Left lung (tissue), 4 donors: ENCODE measurements at regions not wholly inside any gene's neighbourhood (a gene's known extent, or its start where the extent isn't known, plus 50 kb on each side); places are given as distances from the start of the nearest gene placed in this dataset.

Experiments
- ATAC-seq: fragments of 200-7000 bp; cut with Tn5 transposase; one replicate; pipeline ENCODE4 v1.9.1; 2020; ENCODE audit warnings: moderate library complexity
- DNase-seq, 4 donors: peaks; one replicate each; pipeline ENCODE4 v3.0.0-alpha.2; 2013 to 2020
- H3K27ac ChIP-seq, 2 donors: fragments of 200-600 bp; sonication (generic) in 1 of 2; one replicate each; pipeline versions ENCODE4 v1.5.0 to v1.8.0; 2020 to 2021
- H3K27me3 ChIP-seq, 2 donors: fragments of 200-600 bp; sonication (generic) in 1 of 2; one replicate each; pipeline versions ENCODE4 v1.5.0 to v1.8.0; 2020 to 2021
- H3K36me3 ChIP-seq, 2 donors: fragments of 200-600 bp; sonication (generic) in 1 of 2; one replicate each; pipeline versions ENCODE4 v1.5.0 to v1.8.0; 2020 to 2021
- H3K4me1 ChIP-seq, 2 donors: fragments of 200-600 bp; one replicate each; pipeline ENCODE4 v1.8.0; 2021
- H3K4me3 ChIP-seq, 2 donors: fragments of 200-600 bp; sonication (generic) in 1 of 2; one replicate each; pipeline versions ENCODE4 v1.5.0 to v1.8.0; 2020 to 2021; ENCODE audit warnings: mild to moderate bottlenecking in 1 of 2
- H3K9me3 ChIP-seq, 2 donors: fragments of 200-600 bp; sonication (generic) in 1 of 2; one replicate each; pipeline versions ENCODE4 v1.5.0 to v1.8.0; 2020 to 2021
- CTCF ChIP-seq, 2 donors: fragments of 200-600 bp; sonication (generic) in 1 of 2; IDR thresholded peaks; one replicate each; pipeline versions ENCODE4 v1.5.0 to v1.8.0; 2021; ENCODE audit warnings: antibody characterized with exemption in 2 of 2
- intact Hi-C, 2 donors: fragments of 100-400 bp; cut with DNase I; formaldehyde crosslinking; loops; one replicate each; pipeline versions ENCODE4 v1.11.2 to v1.14.2; 2022
- donor health status: DM: no; HTN: yes; CAD: no.
- donor health status: DM: no; HTN: no; CAD: no.

- no peak for DNase-seq
Measured at GRCh38 chr2:58635801-58636375, 394.8 kb upstream of the FANCL start.

GRCh38 chr2:58634653-58635370 is 393.7 kb upstream of the FANCL start:
- ATAC-seq (no peak), DNase-seq (no peak)
- no peaks in the 10 kb centered on the region for H3K9me3 ChIP-seq
- H3K27me3 ChIP-seq = no peaks in the 10 kb centered on the region
- intact Hi-C loops = no loop called here
- H3K27ac ChIP-seq = no peak overlapping the region
- no peaks in the 10 kb centered on the region for H3K36me3 ChIP-seq
- no peak for TF ChIP-seq CTCF (IDR thresholded peaks at IDR 0.05)
- no peaks in the 10 kb centered on the region for H3K4me1 ChIP-seq
- H3K4me3 ChIP-seq = no peak overlapping the region

More at GRCh38 chr2:58635801-58636375, 394.8 kb upstream of the FANCL start:
- Histone ChIP-seq H3K4me1 (no peaks in the 10 kb centered on the region), H3K27me3 (no peaks in the 10 kb centered on the region), H3K27ac (no peak overlapping the region), H3K4me3 (no peak overlapping the region), H3K36me3 (no peaks in the 10 kb centered on the region), H3K9me3 (no peaks in the 10 kb centered on the region)
- intact Hi-C loops = no loop called here
- ATAC-seq = no peak
- no peak for TF ChIP-seq CTCF (IDR thresholded peaks at IDR 0.05)

GRCh38 chr2:58633613-58634365 is 392.7 kb upstream of the FANCL start:
- no peak for DNase-seq
- no peaks in the 10 kb centered on the region for H3K27me3 ChIP-seq
- no peak for TF ChIP-seq CTCF (IDR thresholded peaks at IDR 0.05)
- intact Hi-C loops = no loop called here
- H3K36me3 ChIP-seq = no peaks in the 10 kb centered on the region
- no peak overlapping the region for H3K4me3 ChIP-seq
- no peaks in the 10 kb centered on the region for H3K4me1 ChIP-seq
- no peak for ATAC-seq
- H3K9me3 ChIP-seq = no peaks in the 10 kb centered on the region
- H3K27ac ChIP-seq = no peak overlapping the region

- no peaks in the 10 kb centered on the region for H3K36me3 ChIP-seq
- DNase-seq (no peak), ATAC-seq (no peak)
- TF ChIP-seq CTCF (IDR thresholded peaks at IDR 0.05) = no peak
- intact Hi-C loops = no loop called here
- H3K27me3 ChIP-seq = no peaks in the 10 kb centered on the region
- no peaks in the 10 kb centered on the region for H3K9me3 ChIP-seq
- H3K27ac ChIP-seq = no peak overlapping the region
- H3K4me3 ChIP-seq = no peak overlapping the region
- no peaks in the 10 kb centered on the region for H3K4me1 ChIP-seq
Measured at GRCh38 chr2:58631986-58632385, 390.9 kb upstream of the FANCL start.

- Histone ChIP-seq H3K36me3 (no peaks in the 10 kb centered on the region), H3K4me3 (no peak overlapping the region), H3K27ac (no peak overlapping the region), H3K9me3 (no peaks in the 10 kb centered on the region), H3K4me1 (no peaks in the 10 kb centered on the region), H3K27me3 (no peaks in the 10 kb centered on the region)
- ATAC-seq = no peak
- TF ChIP-seq CTCF (IDR thresholded peaks at IDR 0.05) = no peak
- no peak for DNase-seq
- intact Hi-C loops = no loop called here
Measured at GRCh38 chr2:58629545-58630119, 388.5 kb upstream of the FANCL start.
